Panc1 (cell line): ENCODE measurements at regions not wholly inside any gene's neighbourhood (a gene's known extent, or its start where the extent isn't known, plus 50 kb on each side); places are given as distances from the start of the nearest gene placed in this dataset.
"Not testable (repeated sequence)": the region's sequence is repeated elsewhere in the genome, so short reads cannot be mapped to it uniquely, and the experiment has no call there.

Experiments used
- ATAC-seq: fragments of 200-7000 bp; cut with Tn5 transposase; 2 replicates; pipeline ENCODE4 v1.9.1; 2020; ENCODE audit warnings: mild to moderate bottlenecking, moderate library complexity
- BruUV-seq: library from RNA; stranded (reverse); fragments of 400-500 nt; replicated peaks from 2 replicates; lab custom pipeline; 2021; lab: Mats Ljungman, UMichigan
- CTCF ChIA-PET: fragments of 300-600 bp; sonication (Branson Sonifier 250); formaldehyde crosslinking; loops from one replicate; lab custom pipeline; 2022; ENCODE audit warnings: antibody characterized with exemption; lab: Charles Lee
- POLR2A ChIA-PET: fragments of 300-600 bp; sonication (Branson Sonifier 250); formaldehyde crosslinking; loops from one replicate; lab custom pipeline; 2022; ENCODE audit warnings: antibody characterized with exemption; lab: Charles Lee
- DNase-seq: peaks from one replicate; pipeline ENCODE4 v3.0.0-alpha.2; 2010; ENCODE audit warnings: low read depth, low spot score
- H3K27ac ChIP-seq: 2 replicates; pipeline ENCODE4 v1.5.1; 2011; ENCODE audit warnings: mild to moderate bottlenecking, low read length, inconsistent platforms
- H3K27me3 ChIP-seq: fragments of 200-500 bp; sonication (Bioruptor generic); 2 replicates; pipeline ENCODE4 v1.6.0; 2014; ENCODE audit warnings: low read length, inconsistent platforms; ENCODE audit not compliant: control insufficient read depth, insufficient read depth
- H3K36me3 ChIP-seq: fragments of 200-500 bp; sonication (Bioruptor generic); 2 replicates; pipeline ENCODE4 v1.5.1; 2014; ENCODE audit warnings: inconsistent platforms, mild to moderate bottlenecking, low read length, moderate library complexity; ENCODE audit not compliant: control insufficient read depth, insufficient read depth
- H3K4me1 ChIP-seq: 2 replicates; pipeline ENCODE4 v1.5.1; 2011; ENCODE audit warnings: inconsistent platforms, mild to moderate bottlenecking, low read length, moderate library complexity; ENCODE audit not compliant: control insufficient read depth, insufficient read depth
- H3K4me3 ChIP-seq, 2 experiments: 2 replicates each; pipeline ENCODE4 v1.5.1; 2011 to 2012; ENCODE audit warnings: low read depth in 2 of 2, low read length in 2 of 2, mild to moderate bottlenecking in 2 of 2, inconsistent platforms in 1 of 2, moderate library complexity in 1 of 2
- H3K9me3 ChIP-seq: fragments of 200-500 bp; sonication (Bioruptor generic); 2 replicates; pipeline ENCODE4 v1.5.1; 2014; ENCODE audit warnings: low read depth, mild to moderate bottlenecking, inconsistent platforms, low read length, moderate library complexity; ENCODE audit not compliant: control insufficient read depth, insufficient read depth
- POLR2AphosphoS5 ChIP-seq: IDR thresholded peaks from 2 replicates; pipeline ENCODE4 v1.6.1; 2012; ENCODE audit warnings: mild to moderate bottlenecking, low read depth, low read length, moderate library complexity
- SIN3A ChIP-seq: IDR thresholded peaks from 2 replicates; pipeline ENCODE4 v1.6.1; 2012; ENCODE audit warnings: low read depth, mild to moderate bottlenecking, low read length, moderate library complexity, borderline replicate concordance; ENCODE audit not compliant: insufficient read depth
- TCF7L2 ChIP-seq: IDR thresholded peaks from 2 replicates; pipeline ENCODE4 v1.6.1; 2011; ENCODE audit warnings: mild to moderate bottlenecking, low read depth, low read length, inconsistent platforms
- in situ Hi-C: cut with HindIII; loops from 2 replicates; pipeline ENCODE4 v1.10.0; 2016; ENCODE audit warnings: low sequenced_read_pairs, low pct_unique_long_range_greater_than_20kb
- intact Hi-C: fragments of 100-400 bp; cut with micrococcal nuclease; formaldehyde crosslinking; loops from one replicate; pipeline ENCODE4 v1.10.0; 2022; ENCODE audit not compliant: unreplicated experiment
- TF ChIP-seq, protein P1 (sequence below): fragments of 450-650 bp; IDR thresholded peaks from 2 replicates; pipeline ENCODE4 v1.5.1; 2017; ENCODE audit warnings: mild to moderate bottlenecking
- TF ChIP-seq, protein P2 (sequence below), 2 experiments: IDR thresholded peaks; 2 replicates each; pipeline ENCODE4 v1.6.1; 2011 to 2012; ENCODE audit warnings: low read depth in 2 of 2, control low read depth in 1 of 2, low read length in 1 of 2, mild to moderate bottlenecking in 1 of 2, moderate library complexity in 1 of 2; ENCODE audit not compliant: insufficient read depth in 1 of 2

DNA sequence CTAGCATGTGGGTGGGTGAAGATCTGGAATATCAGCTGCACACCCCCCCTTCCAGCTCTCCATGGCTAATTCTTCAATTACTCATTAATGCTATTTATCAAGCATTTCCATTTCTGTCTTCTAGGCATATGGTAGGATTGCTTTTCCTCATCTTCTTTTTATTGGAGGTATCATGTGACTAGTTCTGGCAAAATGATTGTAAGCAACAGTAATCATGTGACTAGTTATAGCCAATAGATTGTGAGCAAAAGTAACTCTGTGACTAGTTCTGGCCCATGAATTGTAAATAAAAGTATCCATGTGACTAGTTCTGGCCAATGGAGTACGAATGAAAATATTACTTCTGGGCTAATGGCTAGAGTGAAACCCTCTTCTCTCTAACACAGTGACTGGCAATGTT, 107.0 kb upstream of the TMEM132E start:
- Histone ChIP-seq H3K27me3 (peaks cover 35% of the 10 kb centered on the region), H3K4me1 (no peaks in the 10 kb centered on the region), H3K27ac (no peak overlapping the region), H3K9me3 (no peaks in the 10 kb centered on the region), H3K4me3 (no peak overlapping the region), H3K36me3 (no peaks in the 10 kb centered on the region)
- ATAC-seq (no peak), DNase-seq (no peak)
- BruUV-seq: no TSS peak
- intact Hi-C loops: no loop called here
- TF ChIP-seq POLR2AphosphoS5 (no peak), TCF7L2 (no peak), SIN3A (no peak)
- TF ChIP-seq, protein P1, sequence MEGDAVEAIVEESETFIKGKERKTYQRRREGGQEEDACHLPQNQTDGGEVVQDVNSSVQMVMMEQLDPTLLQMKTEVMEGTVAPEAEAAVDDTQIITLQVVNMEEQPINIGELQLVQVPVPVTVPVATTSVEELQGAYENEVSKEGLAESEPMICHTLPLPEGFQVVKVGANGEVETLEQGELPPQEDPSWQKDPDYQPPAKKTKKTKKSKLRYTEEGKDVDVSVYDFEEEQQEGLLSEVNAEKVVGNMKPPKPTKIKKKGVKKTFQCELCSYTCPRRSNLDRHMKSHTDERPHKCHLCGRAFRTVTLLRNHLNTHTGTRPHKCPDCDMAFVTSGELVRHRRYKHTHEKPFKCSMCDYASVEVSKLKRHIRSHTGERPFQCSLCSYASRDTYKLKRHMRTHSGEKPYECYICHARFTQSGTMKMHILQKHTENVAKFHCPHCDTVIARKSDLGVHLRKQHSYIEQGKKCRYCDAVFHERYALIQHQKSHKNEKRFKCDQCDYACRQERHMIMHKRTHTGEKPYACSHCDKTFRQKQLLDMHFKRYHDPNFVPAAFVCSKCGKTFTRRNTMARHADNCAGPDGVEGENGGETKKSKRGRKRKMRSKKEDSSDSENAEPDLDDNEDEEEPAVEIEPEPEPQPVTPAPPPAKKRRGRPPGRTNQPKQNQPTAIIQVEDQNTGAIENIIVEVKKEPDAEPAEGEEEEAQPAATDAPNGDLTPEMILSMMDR: no peak
- TF ChIP-seq, protein P2, sequence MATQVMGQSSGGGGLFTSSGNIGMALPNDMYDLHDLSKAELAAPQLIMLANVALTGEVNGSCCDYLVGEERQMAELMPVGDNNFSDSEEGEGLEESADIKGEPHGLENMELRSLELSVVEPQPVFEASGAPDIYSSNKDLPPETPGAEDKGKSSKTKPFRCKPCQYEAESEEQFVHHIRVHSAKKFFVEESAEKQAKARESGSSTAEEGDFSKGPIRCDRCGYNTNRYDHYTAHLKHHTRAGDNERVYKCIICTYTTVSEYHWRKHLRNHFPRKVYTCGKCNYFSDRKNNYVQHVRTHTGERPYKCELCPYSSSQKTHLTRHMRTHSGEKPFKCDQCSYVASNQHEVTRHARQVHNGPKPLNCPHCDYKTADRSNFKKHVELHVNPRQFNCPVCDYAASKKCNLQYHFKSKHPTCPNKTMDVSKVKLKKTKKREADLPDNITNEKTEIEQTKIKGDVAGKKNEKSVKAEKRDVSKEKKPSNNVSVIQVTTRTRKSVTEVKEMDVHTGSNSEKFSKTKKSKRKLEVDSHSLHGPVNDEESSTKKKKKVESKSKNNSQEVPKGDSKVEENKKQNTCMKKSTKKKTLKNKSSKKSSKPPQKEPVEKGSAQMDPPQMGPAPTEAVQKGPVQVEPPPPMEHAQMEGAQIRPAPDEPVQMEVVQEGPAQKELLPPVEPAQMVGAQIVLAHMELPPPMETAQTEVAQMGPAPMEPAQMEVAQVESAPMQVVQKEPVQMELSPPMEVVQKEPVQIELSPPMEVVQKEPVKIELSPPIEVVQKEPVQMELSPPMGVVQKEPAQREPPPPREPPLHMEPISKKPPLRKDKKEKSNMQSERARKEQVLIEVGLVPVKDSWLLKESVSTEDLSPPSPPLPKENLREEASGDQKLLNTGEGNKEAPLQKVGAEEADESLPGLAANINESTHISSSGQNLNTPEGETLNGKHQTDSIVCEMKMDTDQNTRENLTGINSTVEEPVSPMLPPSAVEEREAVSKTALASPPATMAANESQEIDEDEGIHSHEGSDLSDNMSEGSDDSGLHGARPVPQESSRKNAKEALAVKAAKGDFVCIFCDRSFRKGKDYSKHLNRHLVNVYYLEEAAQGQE (IDR thresholded peaks at IDR 0.05; ENCODE audit: insufficient read depth in 1 of 2, low read depth in 2 of 2, low read length in 1 of 2): no peak
- ChIA-PET CTCF (no interaction called here), POLR2A (no interaction called here)
- in situ Hi-C loops: no loop called here

DNA sequence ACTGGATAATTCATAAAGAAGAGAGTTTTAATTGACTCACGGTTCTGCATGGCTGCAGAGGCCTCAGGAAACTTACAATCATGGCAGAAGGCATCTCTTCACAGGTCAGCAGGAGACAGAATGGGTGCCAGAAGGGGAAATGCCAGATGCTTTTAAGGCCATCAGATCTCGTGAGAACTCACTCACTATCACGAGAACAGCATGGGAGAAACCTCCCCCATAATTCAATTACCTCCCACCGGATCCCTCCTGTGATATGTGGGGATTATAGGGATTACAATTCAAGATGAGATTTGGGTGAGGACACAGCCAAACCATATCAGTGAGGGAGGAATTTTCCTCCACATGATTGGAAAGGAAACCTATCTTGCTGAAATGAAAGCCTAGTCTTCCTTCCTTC, 108.1 kb upstream of the TMEM132E start:
- H3K9me3 ChIP-seq, BruUV-seq, H3K36me3 ChIP-seq, POLR2A ChIA-PET, intact Hi-C loops, H3K4me3 ChIP-seq, ATAC-seq, in situ Hi-C loops, DNase-seq, H3K4me1 ChIP-seq, H3K27ac ChIP-seq, CTCF ChIA-PET: not testable (repeated sequence)
- H3K27me3 ChIP-seq: peaks cover 34% of the 10 kb centered on the region

DNA sequence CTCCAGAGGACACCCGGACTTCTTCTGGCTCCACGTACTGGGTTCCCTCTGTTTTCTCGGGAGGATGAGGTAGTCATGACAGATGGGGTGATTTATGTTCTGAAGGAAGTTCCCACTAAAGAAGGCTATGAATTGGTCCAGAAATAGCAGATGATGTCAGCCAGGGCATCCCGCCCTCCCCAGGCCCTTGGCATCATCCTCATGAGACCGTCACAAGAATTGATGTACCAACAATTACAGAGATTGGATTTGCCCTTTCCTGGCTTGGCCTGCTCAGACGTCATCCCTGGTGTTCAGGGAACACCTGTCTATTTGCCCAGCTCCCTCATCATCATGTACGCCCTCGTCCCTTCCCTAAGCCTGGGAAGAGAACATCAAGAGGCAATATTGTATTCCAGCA, 102.8 kb upstream of the CCL1 start:
- H3K36me3 ChIP-seq: no peaks in the 10 kb centered on the region
- no peaks in the 10 kb centered on the region for H3K4me1 ChIP-seq
- no peaks in the 10 kb centered on the region for H3K9me3 ChIP-seq
- DNase-seq (no peak), ATAC-seq (no peak)
- ChIA-PET CTCF (no interaction called here), POLR2A (no interaction called here)
- intact Hi-C loops (no loop called here), in situ Hi-C loops (no loop called here)
- no TSS peak for BruUV-seq
- H3K4me3 ChIP-seq: no peak overlapping the region
- no peak overlapping the region for H3K27ac ChIP-seq
- no peak for TF ChIP-seq SIN3A
- TF ChIP-seq POLR2AphosphoS5: no peak
- TF ChIP-seq, protein P1: no peak
- no peak for TF ChIP-seq TCF7L2
- TF ChIP-seq, protein P2 (IDR thresholded peaks at IDR 0.05; ENCODE audit: insufficient read depth in 1 of 2, low read depth in 2 of 2, low read length in 1 of 2): no peak
- peaks cover 21% of the 10 kb centered on the region for H3K27me3 ChIP-seq
